Effector CD8-positive, alpha-beta T cell (primary cell): ENCODE measurements at regions not wholly inside any gene's neighbourhood (a gene's known extent, or its start where the extent isn't known, plus 50 kb on each side); places are given as distances from the start of the nearest gene placed in this dataset.

Experiments used
- DNase-seq: peaks from one replicate; lab custom pipeline; 2025; lab: John Stamatoyannopoulos, UW

- no peak for DNase-seq
These were observed 1375.8 kb downstream of the BRD1 start for GRCh38 chr22:48451891-48452290.

- no peak for DNase-seq
These were observed 1377.4 kb downstream of the BRD1 start for GRCh38 chr22:48450188-48450825.

- DNase-seq, result no peak
These were observed 1378.0 kb downstream of the BRD1 start for GRCh38 chr22:48449466-48450187.

- no peak for DNase-seq
These were observed 1378.9 kb downstream of the BRD1 start for GRCh38 chr22:48448821-48449220.

GRCh38 chr22:48445113-48445827 is 1382.4 kb downstream of the BRD1 start:
- no peak for DNase-seq

- no peak for DNase-seq
These were observed 1383.2 kb downstream of the BRD1 start for GRCh38 chr22:48444320-48445112.

GRCh38 chr22:48443680-48444079 is 1384.0 kb downstream of the BRD1 start:
- DNase-seq, result no peak

GRCh38 chr22:48442663-48443062 is 1385.0 kb downstream of the BRD1 start:
- no peak for DNase-seq

GRCh38 chr22:48441553-48441850 is 1386.2 kb downstream of the BRD1 start:
- no peak for DNase-seq

- DNase-seq, result no peak
These were observed 1386.8 kb downstream of the BRD1 start for GRCh38 chr22:48440673-48441552.

- DNase-seq, result no peak
These were observed 1387.5 kb downstream of the BRD1 start for GRCh38 chr22:48440176-48440575.

- DNase-seq, result no peak
These were observed 1388.0 kb downstream of the BRD1 start for GRCh38 chr22:48439560-48440135.

GRCh38 chr22:48438800-48439559 is 1388.7 kb downstream of the BRD1 start:
- no peak for DNase-seq

GRCh38 chr22:48438096-48438495 is 1389.6 kb downstream of the BRD1 start:
- no peak for DNase-seq

GRCh38 chr22:48436201-48436931 is 1391.3 kb downstream of the BRD1 start:
- DNase-seq, result no peak

GRCh38 chr22:48434868-48435250 is 1392.8 kb downstream of the BRD1 start:
- DNase-seq, result no peak

GRCh38 chr22:48434156-48434867 is 1393.4 kb downstream of the BRD1 start:
- DNase-seq, result no peak

GRCh38 chr22:48433647-48434046 is 1394.0 kb downstream of the BRD1 start:
- no peak for DNase-seq
